ENCODE measurements at regions not wholly inside any gene's neighbourhood (a gene's known extent, or its start where the extent isn't known, plus 50 kb on each side); places are given as distances from the start of the nearest gene placed in this dataset.
"Not testable (repeated sequence)": the region's sequence is repeated elsewhere in the genome, so short reads cannot be mapped to it uniquely, and the experiment has no call there.

- TF ChIP-seq ZFX (IDR thresholded peaks at IDR 0.05) (no peak), CTCF (conservative IDR thresholded peaks at IDR 0.05) (no peak)
Observed at GRCh38 chr6:27556406-27556805, 83.5 kb upstream of the ZNF184 start.

GRCh38 chr6:27553123-27553904 lies 80.4 kb upstream of the ZNF184 start:
- no peak overlapping the region for H3K27ac ChIP-seq
- TF ChIP-seq CTCF (conservative IDR thresholded peaks at IDR 0.05), result no peak
- no peak for TF ChIP-seq ZFX (IDR thresholded peaks at IDR 0.05)

More at GRCh38 chr6:27556406-27556805, 83.5 kb upstream of the ZNF184 start:
- peak overlapping the region; percentile 54 for H3K27ac ChIP-seq

- no peak overlapping the region for H3K27ac ChIP-seq
- TF ChIP-seq CTCF (conservative IDR thresholded peaks at IDR 0.05) (no peak), ZFX (IDR thresholded peaks at IDR 0.05) (no peak)
Observed at GRCh38 chr6:27551607-27552006, 78.7 kb upstream of the ZNF184 start.

GRCh38 chr6:27550692-27551091 lies 77.8 kb upstream of the ZNF184 start:
- TF ChIP-seq ZFX (IDR thresholded peaks at IDR 0.05) (no peak), CTCF (conservative IDR thresholded peaks at IDR 0.05) (no peak)
- H3K27ac ChIP-seq, result no peak overlapping the region

GRCh38 chr6:27549241-27549598 lies 76.3 kb upstream of the ZNF184 start:
- not testable (repeated sequence) for H3K27ac ChIP-seq

GRCh38 chr6:27547157-27548075 lies 74.5 kb upstream of the ZNF184 start:
- no peak overlapping the region for H3K27ac ChIP-seq
- no peak for TF ChIP-seq CTCF (conservative IDR thresholded peaks at IDR 0.05)
- TF ChIP-seq ZFX (IDR thresholded peaks at IDR 0.05), result no peak

GRCh38 chr6:27546522-27546921 lies 73.6 kb upstream of the ZNF184 start:
- TF ChIP-seq ZFX (IDR thresholded peaks at IDR 0.05) (no peak), CTCF (conservative IDR thresholded peaks at IDR 0.05) (no peak)
- no peak overlapping the region for H3K27ac ChIP-seq
